GM19035 (cell line): ENCODE measurements at regions not wholly inside any gene's neighbourhood (a gene's known extent, or its start where the extent isn't known, plus 50 kb on each side); places are given as distances from the start of the nearest gene placed in this dataset.

Experiments used
- ATAC-seq: cut with Tn5 transposase; IDR thresholded peaks from one replicate; pipeline ENCODE4 v1.9.1; 2021; ENCODE audit not compliant: unreplicated experiment

GRCh38 chr18:46372670-46373069 is 268.5 kb downstream of the HAUS1 start:
- no peak for ATAC-seq

GRCh38 chr18:46373131-46373530 is 268.9 kb downstream of the HAUS1 start:
- ATAC-seq, result no peak

- ATAC-seq, result no peak
Observed at GRCh38 chr18:46373791-46374190, 269.6 kb downstream of the HAUS1 start.

GRCh38 chr18:46374850-46375249 is 270.7 kb downstream of the HAUS1 start:
- no peak for ATAC-seq

- no peak for ATAC-seq
Observed at GRCh38 chr18:46377557-46377956, 273.4 kb downstream of the HAUS1 start.

- no peak for ATAC-seq
Observed at GRCh38 chr18:46378126-46378863, 274.1 kb downstream of the HAUS1 start.

- no peak for ATAC-seq
Observed at GRCh38 chr18:46378864-46379207, 274.7 kb downstream of the HAUS1 start.

GRCh38 chr18:46379323-46379950 is 275.3 kb downstream of the HAUS1 start:
- no peak for ATAC-seq

- ATAC-seq, result no peak
Observed at GRCh38 chr18:46385124-46385523, 271.9 kb downstream of the LOXHD1 start.

GRCh38 chr18:46386788-46387187 is 270.2 kb downstream of the LOXHD1 start:
- no peak for ATAC-seq

GRCh38 chr18:46387441-46388131 is 269.4 kb downstream of the LOXHD1 start:
- ATAC-seq, result no peak

- ATAC-seq, result no peak
Observed at GRCh38 chr18:46388286-46388685, 268.7 kb downstream of the LOXHD1 start.

GRCh38 chr18:46392576-46392975 is 264.4 kb downstream of the LOXHD1 start:
- no peak for ATAC-seq

- ATAC-seq, result no peak
Observed at GRCh38 chr18:46393230-46393629, 263.8 kb downstream of the LOXHD1 start.

GRCh38 chr18:46393961-46394360 is 263.1 kb downstream of the LOXHD1 start:
- ATAC-seq, result no peak

GRCh38 chr18:46395795-46396194 is 261.2 kb downstream of the LOXHD1 start:
- no peak for ATAC-seq

- ATAC-seq, result no peak
Observed at GRCh38 chr18:46397174-46397573, 259.8 kb downstream of the LOXHD1 start.

- no peak for ATAC-seq
Observed at GRCh38 chr18:46398005-46398404, 259.0 kb downstream of the LOXHD1 start.

- no peak for ATAC-seq
Observed at GRCh38 chr18:46398625-46399024, 258.4 kb downstream of the LOXHD1 start.

GRCh38 chr18:46399303-46399702 is 257.7 kb downstream of the LOXHD1 start:
- no peak for ATAC-seq

GRCh38 chr18:46400449-46400848 is 256.6 kb downstream of the LOXHD1 start:
- ATAC-seq, result no peak

- no peak for ATAC-seq
Observed at GRCh38 chr18:46401486-46402070, 255.4 kb downstream of the LOXHD1 start.
